MM.1S (cell line): ENCODE measurements at regions not wholly inside any gene's neighbourhood (a gene's known extent, or its start where the extent isn't known, plus 50 kb on each side); places are given as distances from the start of the nearest gene placed in this dataset.

Experiments used
- DNase-seq: peaks from one replicate; pipeline ENCODE4 v3.0.0-alpha.2; 2015
- H2AFZ ChIP-seq: fragments of 300-600 bp; sonication (generic); 2 replicates; pipeline ENCODE4 v1.6.0; 2016; ENCODE audit warnings: antibody characterized with exemption, low read length
- H3F3A ChIP-seq: fragments of 300-600 bp; sonication (generic); 2 replicates; pipeline ENCODE4 v1.6.1; 2016; ENCODE audit warnings: mild to moderate bottlenecking, antibody characterized with exemption, low read length, moderate library complexity, mixed read lengths; ENCODE audit not compliant: insufficient read depth
- H3K27ac ChIP-seq: fragments of 300-600 bp; sonication (generic); 2 replicates; pipeline ENCODE4 v1.5.1; 2016; ENCODE audit warnings: mild to moderate bottlenecking, low read length
- H3K27me3 ChIP-seq: fragments of 300-600 bp; sonication (generic); replicated peaks from 2 replicates; pipeline ENCODE4 v1.6.0; 2016; ENCODE audit warnings: low read length; ENCODE audit not compliant: insufficient read depth
- H3K36me3 ChIP-seq: fragments of 300-600 bp; sonication (generic); replicated peaks from 2 replicates; pipeline ENCODE4 v1.6.1; 2016; ENCODE audit warnings: mild to moderate bottlenecking, low read length, mixed read lengths; ENCODE audit not compliant: insufficient read depth
- H3K4me1 ChIP-seq: fragments of 300-600 bp; sonication (generic); 2 replicates; pipeline ENCODE4 v1.6.1; 2016; ENCODE audit warnings: low read length, mixed read lengths
- H3K4me2 ChIP-seq: fragments of 300-600 bp; sonication (generic); 2 replicates; pipeline ENCODE4 v1.6.0; 2016; ENCODE audit warnings: low read depth, low read length
- H3K4me3 ChIP-seq: fragments of 300-600 bp; sonication (generic); 2 replicates; pipeline ENCODE4 v1.5.1; 2016; ENCODE audit warnings: low read length, mixed read lengths
- H3K79me2 ChIP-seq: fragments of 300-600 bp; sonication (generic); 2 replicates; pipeline ENCODE4 v1.6.1; 2016; ENCODE audit warnings: mixed run types, low read length, mixed read lengths
- H3K9ac ChIP-seq: fragments of 300-600 bp; sonication (generic); 2 replicates; pipeline ENCODE4 v1.6.1; 2016; ENCODE audit warnings: low read length, mixed read lengths
- H3K9me2 ChIP-seq: fragments of 300-600 bp; sonication (generic); replicated peaks from 2 replicates; pipeline ENCODE4 v1.6.1; 2016; ENCODE audit warnings: mild to moderate bottlenecking, low read length, mixed read lengths; ENCODE audit not compliant: insufficient read depth
- H3K9me3 ChIP-seq: fragments of 300-600 bp; sonication (generic); replicated peaks from 2 replicates; pipeline ENCODE4 v1.6.1; 2016; ENCODE audit warnings: mild to moderate bottlenecking, low read length, mixed read lengths; ENCODE audit not compliant: insufficient read depth
- H4K20me1 ChIP-seq: fragments of 300-600 bp; sonication (generic); 2 replicates; pipeline ENCODE4 v1.6.1; 2016; ENCODE audit warnings: mild to moderate bottlenecking, low read length, moderate library complexity, mixed read lengths; ENCODE audit not compliant: insufficient read depth
- CTCF ChIP-seq: fragments of 300-600 bp; sonication (generic); IDR thresholded peaks from 2 replicates; pipeline ENCODE4 v1.5.1; 2016; ENCODE audit warnings: antibody characterized with exemption, low read length, mixed read lengths
- EZH2 ChIP-seq: fragments of 300-600 bp; sonication (generic); optimal IDR thresholded peaks from 2 replicates; pipeline ENCODE3; 2017; ENCODE audit warnings: low read depth, mild to moderate bottlenecking, antibody characterized with exemption, low read length, mixed read lengths
- EZH2phosphoT487 ChIP-seq: fragments of 300-600 bp; sonication (generic); IDR thresholded peaks from 2 replicates; pipeline ENCODE4 v1.6.1; 2018; ENCODE audit warnings: antibody characterized with exemption, low read length

- no peaks in the 10 kb centered on the region for H3K27me3 ChIP-seq
- no peaks in the 10 kb centered on the region for H3K9me3 ChIP-seq
- H3K9ac ChIP-seq = no peak overlapping the region
- no peak overlapping the region for H2AFZ ChIP-seq
- H3K4me3 ChIP-seq = no peak overlapping the region
- no peaks in the 10 kb centered on the region for H3F3A ChIP-seq
- no peaks in the 10 kb centered on the region for H3K9me2 ChIP-seq
- no peak overlapping the region for H3K4me2 ChIP-seq
- DNase-seq = no peak
- no peaks in the 10 kb centered on the region for H3K36me3 ChIP-seq
- no peaks in the 10 kb centered on the region for H3K4me1 ChIP-seq
- no peaks in the 10 kb centered on the region for H4K20me1 ChIP-seq
- TF ChIP-seq CTCF (no peak), EZH2 (no peak), EZH2phosphoT487 (no peak)
- H3K27ac ChIP-seq = no peak overlapping the region
- no peaks in the 10 kb centered on the region for H3K79me2 ChIP-seq
Measured at GRCh38 chr10:14438576-14438975, 107.9 kb upstream of the FRMD4A start.

- no peaks in the 10 kb centered on the region for H3K79me2 ChIP-seq
- H3K4me3 ChIP-seq = no peak overlapping the region
- no peak overlapping the region for H3K27ac ChIP-seq
- no peak for DNase-seq
- no peaks in the 10 kb centered on the region for H3K36me3 ChIP-seq
- H3K9me3 ChIP-seq = no peaks in the 10 kb centered on the region
- H2AFZ ChIP-seq = no peak overlapping the region
- no peaks in the 10 kb centered on the region for H3K9me2 ChIP-seq
- TF ChIP-seq CTCF (no peak), EZH2 (no peak), EZH2phosphoT487 (no peak)
- H4K20me1 ChIP-seq = no peaks in the 10 kb centered on the region
- no peak overlapping the region for H3K9ac ChIP-seq
- H3F3A ChIP-seq = no peaks in the 10 kb centered on the region
- H3K4me2 ChIP-seq = no peak overlapping the region
- H3K4me1 ChIP-seq = no peaks in the 10 kb centered on the region
- H3K27me3 ChIP-seq = no peaks in the 10 kb centered on the region
Measured at GRCh38 chr10:14438057-14438456, 107.3 kb upstream of the FRMD4A start.

DNA sequence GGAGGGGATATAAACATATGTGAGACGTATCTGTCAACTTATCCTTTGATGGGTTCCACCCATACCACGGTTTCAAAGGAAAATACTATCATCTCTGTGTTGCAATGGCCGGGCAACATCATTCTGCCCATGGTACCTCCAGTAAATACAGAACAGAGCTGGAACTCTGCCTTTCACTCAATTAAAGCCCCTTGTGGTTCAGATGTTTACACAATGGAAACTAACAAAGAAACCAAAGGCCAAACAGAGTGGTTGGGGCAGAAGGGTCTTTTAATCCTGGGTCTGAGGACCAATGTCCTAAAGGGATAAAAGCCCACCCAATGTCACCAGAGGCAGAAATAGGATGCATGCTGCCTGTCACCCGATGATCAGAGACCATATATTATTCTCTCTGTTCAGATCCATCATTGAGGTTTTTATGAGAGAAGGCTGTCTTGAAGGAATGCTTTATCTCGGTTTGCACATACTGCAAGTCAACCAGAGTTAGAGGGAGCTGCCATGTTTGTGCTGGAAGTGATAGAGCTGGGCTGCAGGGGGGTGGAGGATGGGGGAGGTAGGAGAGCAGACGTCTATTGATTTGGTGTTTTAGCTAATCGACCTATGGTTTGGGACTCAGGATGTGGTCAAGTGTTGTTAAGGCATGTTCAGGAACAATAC lies 105.4 kb upstream of the FRMD4A start:
- H3K4me1 ChIP-seq = no peaks in the 10 kb centered on the region
- no peak overlapping the region for H3K9ac ChIP-seq
- no peak overlapping the region for H3K27ac ChIP-seq
- H3K9me2 ChIP-seq = no peaks in the 10 kb centered on the region
- no peak for DNase-seq
- no peaks in the 10 kb centered on the region for H3K36me3 ChIP-seq
- no peak overlapping the region for H2AFZ ChIP-seq
- no peaks in the 10 kb centered on the region for H4K20me1 ChIP-seq
- H3K27me3 ChIP-seq = no peaks in the 10 kb centered on the region
- no peaks in the 10 kb centered on the region for H3K9me3 ChIP-seq
- H3K79me2 ChIP-seq = no peaks in the 10 kb centered on the region
- H3K4me3 ChIP-seq = no peak overlapping the region
- TF ChIP-seq EZH2 = no peak
- TF ChIP-seq CTCF = no peak
- no peak for TF ChIP-seq EZH2phosphoT487
- H3F3A ChIP-seq = no peaks in the 10 kb centered on the region
- no peak overlapping the region for H3K4me2 ChIP-seq
